ENCODE measurements at regions not wholly inside any gene's neighbourhood (a gene's known extent, or its start where the extent isn't known, plus 50 kb on each side); places are given as distances from the start of the nearest gene placed in this dataset.

DNA sequence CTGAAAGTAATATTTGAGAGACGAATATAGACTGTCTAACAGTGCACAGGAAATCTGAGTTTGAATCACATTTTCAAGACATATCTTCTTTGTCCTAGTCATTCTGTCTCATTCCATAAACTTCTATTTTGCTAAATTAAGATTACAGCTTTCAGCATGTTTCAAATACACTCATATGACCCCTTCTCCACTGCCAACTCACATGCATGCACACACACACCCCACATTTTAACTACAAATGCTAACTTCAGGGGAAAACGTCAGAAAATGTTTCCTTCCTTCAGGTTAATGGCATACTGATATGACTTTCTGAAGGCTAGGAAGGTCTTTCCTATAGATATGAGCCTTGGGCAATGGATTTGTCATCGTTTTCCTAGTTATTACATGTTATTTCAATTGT lies 373.7 kb downstream of the RBM43 start:
- DNase-seq: no peak

- DNase-seq: no peak
Measured at GRCh38 chr2:150885774-150886386, 375.8 kb downstream of the RBM43 start.

DNA sequence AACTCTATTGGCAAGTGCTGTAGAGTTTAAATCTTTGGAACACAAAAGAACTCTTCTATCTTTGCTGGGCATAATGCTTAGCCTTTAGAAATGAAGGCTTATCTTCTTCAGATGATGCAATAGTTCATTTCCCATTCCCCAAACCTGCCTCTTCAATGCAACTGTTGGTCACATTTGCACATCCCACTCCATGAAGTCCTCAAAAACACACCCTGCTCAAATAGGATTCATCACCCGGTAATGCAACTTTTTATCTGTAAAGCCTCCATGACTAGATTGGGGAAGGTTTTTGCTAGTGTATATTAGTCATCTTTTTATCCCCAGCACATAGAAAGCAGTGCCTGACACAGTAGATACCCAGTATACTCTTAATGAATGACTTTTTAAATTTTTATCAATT lies 376.4 kb downstream of the RBM43 start:
- no peak for DNase-seq

GRCh38 chr2:150883613-150883895 lies 378.1 kb downstream of the RBM43 start:
- DNase-seq: no peak

GRCh38 chr2:150882751-150883612 lies 378.7 kb downstream of the RBM43 start:
- DNase-seq: no peak

GRCh38 chr2:150880986-150881385 lies 380.7 kb downstream of the RBM43 start:
- no peak for DNase-seq

DNA sequence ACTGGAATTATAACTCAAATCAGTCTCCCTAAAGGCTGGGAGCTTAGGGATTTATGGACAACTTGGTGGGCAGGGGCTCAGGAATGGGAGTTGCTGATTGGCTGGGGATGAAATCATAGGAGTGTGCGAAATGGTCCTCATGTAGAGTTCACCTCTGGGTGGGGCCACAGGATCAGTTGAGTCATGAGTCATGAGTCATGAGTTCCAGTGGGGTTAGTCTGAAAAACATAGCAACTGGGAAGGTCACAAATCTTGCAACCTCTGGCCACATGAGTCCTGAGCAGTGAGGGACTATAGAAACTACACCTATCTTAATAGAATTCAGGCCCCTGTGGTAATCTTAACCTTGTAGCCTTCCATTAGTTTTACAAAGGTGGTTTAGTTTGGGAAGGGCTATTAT lies 383.3 kb downstream of the RBM43 start:
- DNase-seq: no peak

GRCh38 chr2:150876251-150876950 lies 385.3 kb downstream of the RBM43 start:
- peak; percentile 3 for DNase-seq

GRCh38 chr2:150873396-150873772 lies 385.9 kb upstream of the RND3 start:
- no peak for DNase-seq

DNA sequence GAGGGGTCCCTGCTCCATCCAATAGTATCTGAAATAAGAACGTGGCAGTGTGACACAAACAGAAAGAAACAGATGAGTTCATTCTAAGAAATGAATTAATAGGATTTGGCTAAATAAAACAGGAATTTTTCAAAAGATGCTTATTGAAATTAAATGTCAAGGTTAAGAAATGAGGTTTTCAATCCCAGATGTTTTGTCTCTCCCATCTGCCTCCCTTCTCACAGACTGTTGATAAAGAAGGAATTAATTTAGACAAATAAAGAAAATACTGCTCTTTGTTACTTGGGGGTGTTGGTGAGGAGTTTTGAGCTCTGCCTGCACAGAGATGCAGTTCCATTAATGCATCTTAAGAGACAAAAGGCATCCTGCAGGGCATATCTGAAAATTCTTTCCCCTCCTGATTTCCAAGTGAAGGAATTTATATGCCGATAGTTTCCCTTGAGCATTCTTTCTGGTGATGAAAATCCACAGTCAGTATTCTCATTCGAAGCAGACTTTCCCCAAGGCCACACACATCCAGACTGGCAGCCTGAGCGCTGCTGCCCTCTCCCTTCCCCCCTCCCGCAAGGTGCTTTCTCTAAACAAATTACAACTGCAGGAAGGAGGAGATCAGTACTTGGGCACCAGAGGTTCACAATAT lies 385.4 kb upstream of the RND3 start:
- DNase-seq: no peak

GRCh38 chr2:150866431-150866830 lies 379.0 kb upstream of the RND3 start:
- DNase-seq: no peak

DNA sequence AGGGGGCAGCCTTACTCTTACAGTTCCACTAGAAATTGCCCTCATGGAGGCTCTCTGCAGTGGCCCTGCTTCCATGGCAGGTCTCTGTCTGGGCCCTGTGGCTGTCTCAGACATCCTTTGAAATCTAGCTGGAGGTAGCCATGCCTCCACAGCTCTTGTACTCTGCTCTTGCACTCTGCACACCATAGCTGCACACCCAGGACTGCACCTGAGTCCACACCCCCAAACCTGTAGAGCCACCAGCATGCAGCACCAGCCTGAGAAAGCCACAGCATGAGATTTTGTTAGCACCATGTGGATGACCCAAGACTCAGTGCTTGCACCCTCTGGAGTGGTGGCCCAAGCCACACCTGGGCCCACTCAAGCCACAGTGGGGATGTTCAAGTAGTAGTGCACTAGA lies 376.2 kb upstream of the RND3 start:
- no peak for DNase-seq

DNA sequence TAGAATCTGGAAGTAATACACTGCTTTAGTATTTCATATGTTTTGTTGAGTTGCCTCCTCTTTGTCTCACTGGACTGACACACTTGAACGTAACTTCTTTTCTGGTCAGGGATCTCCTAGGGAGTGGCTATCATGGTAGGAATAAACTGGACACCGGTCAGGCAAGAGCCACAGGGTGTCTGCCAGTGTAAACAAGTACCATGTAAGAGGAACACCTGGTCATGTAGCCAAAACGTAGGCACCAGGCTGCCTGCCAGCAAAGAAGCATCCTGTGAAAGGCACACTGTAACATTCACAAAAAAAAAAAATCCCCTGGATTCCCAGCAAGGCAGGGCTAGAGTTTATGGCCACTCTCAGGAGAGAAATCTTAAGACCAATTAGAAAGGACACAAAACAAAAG lies 372.8 kb upstream of the RND3 start:
- no peak for DNase-seq

DNA sequence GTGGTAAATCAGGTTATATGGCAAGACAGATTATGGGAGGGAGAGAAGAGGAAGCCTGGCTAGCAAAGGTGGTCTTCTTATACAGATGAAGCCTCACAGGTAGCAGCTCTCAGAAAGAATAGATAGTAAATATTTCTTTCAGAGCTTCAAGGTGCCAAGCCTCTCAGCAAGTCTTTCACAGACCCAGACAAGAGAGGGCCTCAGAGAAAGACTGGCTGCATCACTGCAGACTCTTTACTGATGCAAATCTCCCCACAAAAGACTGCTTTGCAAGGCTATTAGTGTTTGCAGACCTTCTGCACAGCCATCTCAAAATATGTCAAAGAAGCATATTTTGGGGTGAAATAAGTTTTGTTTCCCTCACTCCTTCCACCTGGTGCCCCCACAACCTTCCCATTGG lies 372.4 kb upstream of the RND3 start:
- no peak for DNase-seq

DNA sequence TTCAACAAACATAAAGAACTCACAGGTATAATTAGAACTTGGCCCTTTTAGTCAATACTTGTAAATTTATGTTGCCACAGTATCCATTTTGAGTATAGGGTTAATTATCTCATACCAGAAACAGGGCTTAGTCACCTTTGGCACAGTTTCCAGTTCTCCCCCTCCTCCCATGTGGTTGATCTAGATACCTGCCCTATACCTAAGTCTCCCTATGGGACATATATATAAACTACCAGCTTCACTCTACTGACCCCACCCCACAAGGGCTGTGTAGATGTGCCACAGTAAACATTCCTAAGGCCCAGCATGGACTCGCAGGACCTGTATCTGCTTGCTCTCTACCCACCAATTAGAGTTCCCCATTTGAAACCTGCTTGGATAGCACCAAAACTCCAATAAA lies 371.7 kb upstream of the RND3 start:
- no peak for DNase-seq

- DNase-seq: no peak
Measured at GRCh38 chr2:150858382-150858781, 370.9 kb upstream of the RND3 start.

GRCh38 chr2:150856596-150857281 lies 369.3 kb upstream of the RND3 start:
- DNase-seq: no peak

- no peak for DNase-seq
Measured at GRCh38 chr2:150853263-150853662, 365.8 kb upstream of the RND3 start.

- DNase-seq: no peak
Measured at GRCh38 chr2:150850641-150851040, 363.2 kb upstream of the RND3 start.

DNA sequence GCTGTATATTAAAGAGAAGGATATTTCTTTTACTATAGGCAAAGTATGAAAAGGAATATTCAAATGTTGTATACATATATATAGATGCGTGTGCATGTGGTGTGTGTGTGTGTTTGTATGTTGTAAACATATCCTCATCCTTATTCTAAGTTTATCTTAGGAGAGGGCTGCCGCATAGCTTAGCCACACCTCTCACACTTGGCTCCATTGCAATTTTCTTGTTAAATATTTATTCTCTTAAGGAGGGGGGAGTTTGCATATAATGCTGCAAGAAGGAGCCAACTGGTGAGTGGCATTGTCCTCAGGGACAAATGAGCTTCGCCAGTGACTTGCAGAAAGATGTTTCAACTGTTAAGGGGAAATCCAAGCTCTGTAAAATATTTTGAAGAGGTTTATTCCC lies 360.1 kb upstream of the RND3 start:
- no peak for DNase-seq

DNA sequence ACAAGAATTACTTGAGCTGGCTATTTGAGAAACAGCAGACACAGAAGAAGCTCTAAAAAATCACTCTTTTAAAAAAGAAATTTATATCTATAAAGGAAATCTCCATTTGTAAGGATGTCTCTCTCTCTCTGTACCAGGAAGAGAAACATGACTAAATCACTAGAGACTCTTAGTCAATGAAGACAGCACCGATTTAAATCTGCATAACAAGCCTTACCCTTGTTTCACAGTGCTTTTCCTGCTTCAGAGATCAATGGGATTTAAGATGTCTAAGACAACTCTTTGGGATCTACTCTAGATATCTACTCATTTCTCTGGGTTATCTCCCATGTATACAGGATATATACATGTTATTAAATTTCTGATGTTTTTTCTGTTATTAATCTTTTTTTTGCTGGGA lies 359.2 kb upstream of the RND3 start:
- DNase-seq: no peak

DNA sequence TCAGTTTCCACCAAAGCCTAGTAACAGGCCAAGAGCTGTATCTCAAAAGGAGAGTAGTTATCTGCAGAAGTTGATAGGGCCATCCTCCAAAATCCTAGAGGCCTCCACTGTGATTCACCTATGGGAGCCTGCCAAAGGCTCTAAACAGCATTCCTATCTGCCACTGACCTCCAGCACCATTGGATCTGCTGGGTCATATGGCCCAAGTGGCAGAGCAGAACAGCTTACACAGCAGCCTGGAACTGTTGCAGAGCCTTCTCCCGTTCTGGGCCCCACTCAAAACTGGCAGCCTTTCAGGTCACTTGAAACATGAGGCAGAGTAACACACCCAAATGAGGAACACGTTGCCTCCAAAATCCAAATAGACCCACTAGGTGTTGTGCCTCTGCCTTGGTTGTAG lies 345.2 kb upstream of the RND3 start:
- DNase-seq: no peak

- DNase-seq: no peak
Measured at GRCh38 chr2:150824118-150824517, 336.7 kb upstream of the RND3 start.
